ENCODE measurements at regions not wholly inside any gene's neighbourhood (a gene's known extent, or its start where the extent isn't known, plus 50 kb on each side); places are given as distances from the start of the nearest gene placed in this dataset.
A peak's percentile ranks its signal among the peaks of the same experiment; 100 is the strongest.

DNA sequence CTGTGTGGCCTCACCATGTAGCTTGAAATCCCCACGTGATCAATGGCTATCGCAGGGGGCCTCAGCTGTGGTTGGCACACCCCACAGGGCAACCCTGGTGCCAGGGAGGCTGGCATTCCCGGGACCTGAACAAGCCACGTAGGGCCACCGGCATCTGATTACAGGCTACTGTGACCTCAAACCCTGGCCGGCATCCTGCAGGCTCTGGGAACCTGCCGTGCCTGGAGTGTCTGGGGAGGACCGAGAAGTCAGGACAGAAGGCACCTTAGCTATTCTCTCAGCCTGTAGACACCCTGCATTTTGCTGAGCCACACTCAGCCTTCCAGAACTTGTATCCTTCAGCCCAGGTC is 213.0 kb downstream of the GLI2 start:
- H3K9me3 ChIP-seq (ENCODE audit: control insufficient read depth, low read length), result no peaks in the 10 kb centered on the region
- H3K23ac ChIP-seq (ENCODE audit: low read length in 2 of 2), result no peak overlapping the region
- no peak for DNase-seq
- peaks cover 61% of the 10 kb centered on the region for H3K4me1 ChIP-seq (ENCODE audit: control insufficient read depth, insufficient read depth, low read depth, low read length)
- no peak overlapping the region for H2BK12ac ChIP-seq (ENCODE audit: low read length in 2 of 2)
- no peak overlapping the region for H4K8ac ChIP-seq (ENCODE audit: low read length)
- no peak overlapping the region for H2BK120ac ChIP-seq (ENCODE audit: low read depth, low read length)
- no peak overlapping the region for H2BK15ac ChIP-seq (ENCODE audit: low read depth, poor library complexity, severe bottlenecking)
- no peak overlapping the region for H4K91ac ChIP-seq (ENCODE audit: low read length)
- H3K4ac ChIP-seq (ENCODE audit: low read depth in 1 of 2, low read length in 2 of 2), result no peak overlapping the region
- no peaks in the 10 kb centered on the region for H3K27me3 ChIP-seq (ENCODE audit: control insufficient read depth in 1 of 2, insufficient read depth in 1 of 2, low read length in 2 of 2)
- peaks cover 0 to 41% of the 10 kb centered on the region in 2 experiments for H3K36me3 ChIP-seq (ENCODE audit: control insufficient read depth in 1 of 2, insufficient read depth in 2 of 2, low read depth in 1 of 2, low read length in 2 of 2)
- H2AK5ac ChIP-seq (ENCODE audit: low read length, severe bottlenecking), result peak overlapping the region; percentile 21
- peaks cover 48% of the 10 kb centered on the region for H3K79me1 ChIP-seq (replicated peaks; ENCODE audit: low read length, poor library complexity, severe bottlenecking)
- no peak overlapping the region for H2BK5ac ChIP-seq (ENCODE audit: low read depth, low read length, poor library complexity, severe bottlenecking)
- no peak overlapping the region for H3K4me3 ChIP-seq (ENCODE audit: insufficient read depth in 1 of 2, low read depth in 1 of 2, low read length in 2 of 2)
- H3K4me2 ChIP-seq (ENCODE audit: low read length, poor library complexity, severe bottlenecking), result no peak overlapping the region
- no peak overlapping the region for H3K27ac ChIP-seq (ENCODE audit: low read length, poor library complexity, severe bottlenecking)
- H3K18ac ChIP-seq (ENCODE audit: low read depth in 1 of 2, low read length in 2 of 2), result peak overlapping the region in 1 of 2 experiments; percentile 0
- 97% methylated on average over 8 of the region's 8 CpGs for WGBS
- H3K9ac ChIP-seq (ENCODE audit: low read length), result no peak overlapping the region
- H3K14ac ChIP-seq (ENCODE audit: low read length in 2 of 2), result peak overlapping the region in 1 of 2 experiments; percentile 48
- H2AFZ ChIP-seq (ENCODE audit: low read depth, low read length), result no peak overlapping the region

DNA sequence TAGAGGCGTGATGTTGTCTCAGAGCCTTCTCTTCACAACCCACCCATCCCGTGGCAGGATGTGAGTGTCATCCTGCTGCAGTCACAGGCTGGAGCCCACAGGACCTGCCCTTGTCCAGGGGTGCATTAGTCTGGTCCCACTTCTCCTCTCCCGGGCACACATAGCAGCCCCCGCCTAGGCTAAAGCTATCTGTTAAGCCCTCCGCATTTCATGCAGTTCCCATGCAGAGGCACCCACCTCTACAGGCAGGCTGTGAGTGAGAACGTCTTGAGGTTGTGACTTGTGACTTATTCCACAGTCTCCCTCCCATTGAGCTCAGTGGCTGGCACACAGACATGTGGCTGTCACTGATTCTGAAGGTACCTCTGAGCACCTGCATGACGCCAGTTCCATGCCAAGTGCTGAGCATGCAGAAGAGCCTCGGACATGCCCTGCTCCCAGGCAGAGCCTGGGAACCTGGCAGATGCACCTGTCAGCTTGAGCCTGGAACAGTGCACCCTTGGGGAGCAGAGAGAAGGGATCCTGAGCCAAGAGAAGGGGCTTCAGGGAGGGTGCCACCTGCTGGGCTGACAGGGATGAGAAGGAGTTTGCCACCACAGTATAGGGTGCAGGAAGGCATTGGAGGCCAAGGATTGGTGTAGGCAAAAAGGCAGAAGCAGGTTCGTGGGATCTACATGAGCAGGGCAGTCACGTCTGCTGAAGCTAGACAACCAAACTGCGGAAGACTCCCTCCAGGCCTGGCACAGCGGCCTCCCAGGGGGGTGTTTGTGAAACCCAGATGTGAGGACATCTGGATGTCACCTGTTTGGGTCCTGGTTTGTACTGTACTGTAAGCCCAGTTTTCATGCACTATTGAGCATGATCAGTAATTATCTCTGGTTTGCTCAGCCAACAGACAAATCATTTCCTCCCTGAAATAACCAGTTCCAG is 213.6 kb downstream of the GLI2 start:
- H2AK5ac ChIP-seq (ENCODE audit: low read length, severe bottlenecking), result peak overlapping the region; percentile 4
- no peak overlapping the region for H3K4me2 ChIP-seq (ENCODE audit: low read length, poor library complexity, severe bottlenecking)
- no peak overlapping the region for H2AFZ ChIP-seq (ENCODE audit: low read depth, low read length)
- peaks cover 43% of the 10 kb centered on the region for H3K79me1 ChIP-seq (replicated peaks; ENCODE audit: low read length, poor library complexity, severe bottlenecking)
- no peak overlapping the region for H4K8ac ChIP-seq (ENCODE audit: low read length)
- H4K91ac ChIP-seq (ENCODE audit: low read length), result peak overlapping the region; percentile 32
- H3K9ac ChIP-seq (ENCODE audit: low read length), result no peak overlapping the region
- peaks cover 0 to 45% of the 10 kb centered on the region in 2 experiments for H3K36me3 ChIP-seq (ENCODE audit: control insufficient read depth in 1 of 2, insufficient read depth in 2 of 2, low read depth in 1 of 2, low read length in 2 of 2)
- no peaks in the 10 kb centered on the region for H3K27me3 ChIP-seq (ENCODE audit: control insufficient read depth in 1 of 2, insufficient read depth in 1 of 2, low read length in 2 of 2)
- H3K9me3 ChIP-seq (ENCODE audit: control insufficient read depth, low read length), result no peaks in the 10 kb centered on the region
- H2BK12ac ChIP-seq (ENCODE audit: low read length in 2 of 2), result no peak overlapping the region
- H3K27ac ChIP-seq (ENCODE audit: low read length, poor library complexity, severe bottlenecking), result no peak overlapping the region
- no peak overlapping the region for H3K4ac ChIP-seq (ENCODE audit: low read depth in 1 of 2, low read length in 2 of 2)
- H2BK120ac ChIP-seq (ENCODE audit: low read depth, low read length), result no peak overlapping the region
- H2BK15ac ChIP-seq (ENCODE audit: low read depth, poor library complexity, severe bottlenecking), result no peak overlapping the region
- DNase-seq, result peak; percentile 18
- no peak overlapping the region for H2BK5ac ChIP-seq (ENCODE audit: low read depth, low read length, poor library complexity, severe bottlenecking)
- peaks cover 55% of the 10 kb centered on the region for H3K4me1 ChIP-seq (ENCODE audit: control insufficient read depth, insufficient read depth, low read depth, low read length)
- 96% methylated on average over 12 of the region's 12 CpGs for WGBS
- H3K18ac ChIP-seq (ENCODE audit: low read depth in 1 of 2, low read length in 2 of 2), result peak overlapping the region in 1 of 2 experiments; percentile 0
- no peak overlapping the region for H3K4me3 ChIP-seq (ENCODE audit: insufficient read depth in 1 of 2, low read depth in 1 of 2, low read length in 2 of 2)
- H3K23ac ChIP-seq (ENCODE audit: low read length in 2 of 2), result no peak overlapping the region
- no peak overlapping the region for H3K14ac ChIP-seq (ENCODE audit: low read length in 2 of 2)

GRCh38 chr2:120949957-120950590 is 214.4 kb downstream of the GLI2 start:
- Histone ChIP-seq H2BK5ac (ENCODE audit: low read depth, low read length, poor library complexity, severe bottlenecking) (no peak overlapping the region), H3K23ac (ENCODE audit: low read length in 2 of 2) (no peak overlapping the region), H3K9ac (ENCODE audit: low read length) (no peak overlapping the region), H3K4ac (ENCODE audit: low read depth in 1 of 2, low read length in 2 of 2) (no peak overlapping the region), H3K4me2 (ENCODE audit: low read length, poor library complexity, severe bottlenecking) (no peak overlapping the region), H2BK15ac (ENCODE audit: low read depth, poor library complexity, severe bottlenecking) (no peak overlapping the region), H3K9me3 (ENCODE audit: control insufficient read depth, low read length) (no peaks in the 10 kb centered on the region), H2BK12ac (ENCODE audit: low read length in 2 of 2) (no peak overlapping the region), H3K18ac (ENCODE audit: low read depth in 1 of 2, low read length in 2 of 2) (no peak overlapping the region), H3K14ac (ENCODE audit: low read length in 2 of 2) (no peak overlapping the region), H3K79me1 (replicated peaks; ENCODE audit: low read length, poor library complexity, severe bottlenecking) (peaks cover 38% of the 10 kb centered on the region), H3K36me3 (ENCODE audit: control insufficient read depth in 1 of 2, insufficient read depth in 2 of 2, low read depth in 1 of 2, low read length in 2 of 2) (peaks cover 0 to 47% of the 10 kb centered on the region in 2 experiments), H3K4me1 (ENCODE audit: control insufficient read depth, insufficient read depth, low read depth, low read length) (peaks cover 53% of the 10 kb centered on the region), H3K4me3 (ENCODE audit: insufficient read depth in 1 of 2, low read depth in 1 of 2, low read length in 2 of 2) (no peak overlapping the region), H3K27ac (ENCODE audit: low read length, poor library complexity, severe bottlenecking) (no peak overlapping the region), H3K27me3 (ENCODE audit: control insufficient read depth in 1 of 2, insufficient read depth in 1 of 2, low read length in 2 of 2) (no peaks in the 10 kb centered on the region), H2BK120ac (ENCODE audit: low read depth, low read length) (no peak overlapping the region), H4K91ac (ENCODE audit: low read length) (no peak overlapping the region), H2AK5ac (ENCODE audit: low read length, severe bottlenecking) (no peak overlapping the region), H2AFZ (ENCODE audit: low read depth, low read length) (no peak overlapping the region), H4K8ac (ENCODE audit: low read length) (no peak overlapping the region)
- WGBS, result 93% methylated on average over 5 of the region's 7 CpGs
- no peak for DNase-seq

DNA sequence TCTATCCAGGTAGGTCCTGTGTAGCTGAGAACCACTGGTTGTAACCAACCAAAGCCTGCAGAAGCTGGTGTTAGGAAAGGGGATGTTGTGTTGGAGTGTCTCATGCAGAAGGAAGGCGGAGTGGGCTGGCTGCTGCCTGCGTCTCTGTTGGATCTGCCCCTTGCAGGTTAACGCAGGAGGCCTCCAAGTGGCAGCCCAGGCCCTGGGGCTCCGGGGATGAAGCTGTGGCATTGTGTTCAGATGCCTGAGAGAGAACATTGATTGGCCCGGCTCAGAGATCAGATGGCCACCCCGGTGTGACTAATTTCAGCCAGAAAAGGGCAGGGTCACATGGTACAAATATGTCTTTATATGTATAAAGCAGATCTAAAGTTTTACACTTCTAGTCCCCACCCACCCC is 216.0 kb downstream of the GLI2 start:
- Histone ChIP-seq H3K4me1 (ENCODE audit: control insufficient read depth, insufficient read depth, low read depth, low read length) (peaks cover 60% of the 10 kb centered on the region), H3K18ac (ENCODE audit: low read depth in 1 of 2, low read length in 2 of 2) (no peak overlapping the region), H2BK5ac (ENCODE audit: low read depth, low read length, poor library complexity, severe bottlenecking) (no peak overlapping the region), H3K79me1 (replicated peaks; ENCODE audit: low read length, poor library complexity, severe bottlenecking) (peaks cover 29% of the 10 kb centered on the region), H3K4ac (ENCODE audit: low read depth in 1 of 2, low read length in 2 of 2) (no peak overlapping the region), H3K27ac (ENCODE audit: low read length, poor library complexity, severe bottlenecking) (peak overlapping the region; percentile 54), H2BK12ac (ENCODE audit: low read length in 2 of 2) (no peak overlapping the region), H3K9me3 (ENCODE audit: control insufficient read depth, low read length) (no peaks in the 10 kb centered on the region), H3K9ac (ENCODE audit: low read length) (no peak overlapping the region), H3K27me3 (ENCODE audit: control insufficient read depth in 1 of 2, insufficient read depth in 1 of 2, low read length in 2 of 2) (no peaks in the 10 kb centered on the region), H2AFZ (ENCODE audit: low read depth, low read length) (no peak overlapping the region), H2BK15ac (ENCODE audit: low read depth, poor library complexity, severe bottlenecking) (no peak overlapping the region), H3K36me3 (ENCODE audit: control insufficient read depth in 1 of 2, insufficient read depth in 2 of 2, low read depth in 1 of 2, low read length in 2 of 2) (peaks cover 7 to 47% of the 10 kb centered on the region in 2 experiments), H4K91ac (ENCODE audit: low read length) (no peak overlapping the region), H2AK5ac (ENCODE audit: low read length, severe bottlenecking) (no peak overlapping the region), H4K8ac (ENCODE audit: low read length) (no peak overlapping the region), H3K4me3 (ENCODE audit: insufficient read depth in 1 of 2, low read depth in 1 of 2, low read length in 2 of 2) (no peak overlapping the region), H3K14ac (ENCODE audit: low read length in 2 of 2) (no peak overlapping the region), H3K23ac (ENCODE audit: low read length in 2 of 2) (no peak overlapping the region), H2BK120ac (ENCODE audit: low read depth, low read length) (no peak overlapping the region), H3K4me2 (ENCODE audit: low read length, poor library complexity, severe bottlenecking) (no peak overlapping the region)
- WGBS, result 88% methylated on average over 4 of the region's 6 CpGs
- no peak for DNase-seq

All from mesenchymal stem cell (in vitro differentiated cells and primary cell).